ENCODE measurements at regions not wholly inside any gene's neighbourhood (a gene's known extent, or its start where the extent isn't known, plus 50 kb on each side); places are given as distances from the start of the nearest gene placed in this dataset.
A peak's percentile ranks its signal among the peaks of the same experiment; 100 is the strongest.

DNA sequence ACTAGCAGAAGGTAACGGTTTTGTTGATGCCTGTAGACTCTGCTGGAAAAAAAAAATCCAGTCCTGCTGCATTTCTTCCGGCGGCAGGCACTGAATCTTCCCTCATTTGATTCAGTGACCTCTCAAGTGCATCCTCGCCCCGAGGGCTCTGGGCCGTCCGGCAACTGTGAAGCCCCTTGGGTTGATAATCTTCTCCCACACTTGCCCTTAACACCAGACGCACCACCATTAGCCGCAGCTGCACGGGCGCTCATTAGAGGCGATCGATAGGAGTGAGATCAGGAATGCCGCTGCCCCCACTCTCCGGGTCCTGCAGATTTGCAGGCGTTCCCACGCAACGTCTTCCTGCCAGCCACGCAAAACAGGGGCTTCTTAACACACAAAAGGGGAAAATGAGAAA lies 200.0 kb upstream of the MKI67 start:
- Histone ChIP-seq H3K18ac (ENCODE audit: low read length) (no peak overlapping the region), H3K9me3 (replicated peaks in 1 of 2; ENCODE audit: control insufficient read depth in 2 of 2, insufficient read depth in 1 of 2, low read depth in 1 of 2, low read length in 2 of 2) (peaks cover 0 to 2% of the 10 kb centered on the region in 2 donors), H3K79me1 (ENCODE audit: low read depth, low read length) (no peaks in the 10 kb centered on the region), H4K91ac (ENCODE audit: low read depth, low read length, poor library complexity) (no peak overlapping the region), H2AK5ac (ENCODE audit: low read depth, low read length) (no peak overlapping the region), H3K23ac (ENCODE audit: low read depth, low read length, poor library complexity) (no peak overlapping the region), H2AFZ (ENCODE audit: low read length) (no peak overlapping the region), H3K27ac (replicated peaks; ENCODE audit: low read length) (no peak overlapping the region), H2BK15ac (ENCODE audit: low read length) (no peak overlapping the region), H3K14ac (ENCODE audit: low read length) (no peak overlapping the region), H3K36me3 (replicated peaks in 1 of 2; ENCODE audit: control insufficient read depth in 2 of 2, insufficient read depth in 2 of 2, low read length in 2 of 2) (no peaks in the 10 kb centered on the region), H3K4ac (ENCODE audit: low read length) (no peak overlapping the region), H3K4me1 (ENCODE audit: control insufficient read depth in 2 of 2, insufficient read depth in 1 of 2, low read depth in 1 of 2, low read length in 2 of 2) (peaks cover 0 to 2% of the 10 kb centered on the region in 2 donors), H2BK5ac (ENCODE audit: low read length) (no peak overlapping the region), H2BK12ac (ENCODE audit: low read length) (no peak overlapping the region), H3K27me3 (ENCODE audit: control insufficient read depth in 3 of 3, insufficient read depth in 3 of 3, low read depth in 1 of 3, low read length in 3 of 3) (no peaks in the 10 kb centered on the region), H2BK120ac (ENCODE audit: low read depth, low read length) (no peak overlapping the region), H3K4me2 (ENCODE audit: insufficient read depth, low read length, poor library complexity, severe bottlenecking) (no peak overlapping the region), H3K4me3 (ENCODE audit: low read length in 2 of 2) (no peak overlapping the region), H4K8ac (ENCODE audit: low read depth, low read length) (no peak overlapping the region), H3K9ac (ENCODE audit: low read depth, low read length, poor library complexity) (no peak overlapping the region)
- DNase-seq (ENCODE audit: low spot score): no peak
- no CpG with 5 or more reads among the region's 19 CpGs for WGBS, 2 donors (ENCODE audit: extremely low coverage in 2 of 2, insufficient read length in 2 of 2, insufficient replicate concordance in 1 of 2)

DNA sequence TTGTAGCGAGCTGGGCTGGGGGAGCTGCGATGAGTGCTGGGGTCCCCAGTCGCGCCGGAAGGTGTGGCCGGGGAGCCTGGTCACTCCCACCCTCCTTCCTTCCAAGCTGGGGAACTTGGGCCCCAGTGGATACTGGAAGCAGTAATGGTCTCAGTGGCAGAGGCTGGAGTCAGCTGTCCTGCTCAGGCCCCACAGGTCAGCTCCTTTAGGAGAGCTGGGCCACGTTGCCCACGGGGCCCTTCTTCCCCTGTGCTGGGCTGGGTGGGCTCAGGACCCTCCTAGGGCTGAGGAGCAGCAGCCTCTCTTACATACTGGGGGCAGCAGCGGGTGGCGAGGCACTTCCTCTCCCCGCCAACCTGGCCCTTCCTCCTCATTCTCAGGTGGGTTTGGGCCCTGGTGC lies 200.6 kb upstream of the MKI67 start:
- Histone ChIP-seq H3K4me3 (ENCODE audit: low read length in 2 of 2) (no peak overlapping the region), H2BK120ac (ENCODE audit: low read depth, low read length) (no peak overlapping the region), H3K18ac (ENCODE audit: low read length) (peak overlapping the region; percentile 60), H3K4me2 (ENCODE audit: insufficient read depth, low read length, poor library complexity, severe bottlenecking) (no peak overlapping the region), H3K4ac (ENCODE audit: low read length) (no peak overlapping the region), H2AFZ (ENCODE audit: low read length) (no peak overlapping the region), H3K36me3 (replicated peaks in 1 of 2; ENCODE audit: control insufficient read depth in 2 of 2, insufficient read depth in 2 of 2, low read length in 2 of 2) (no peaks in the 10 kb centered on the region), H4K91ac (ENCODE audit: low read depth, low read length, poor library complexity) (no peak overlapping the region), H3K9ac (ENCODE audit: low read depth, low read length, poor library complexity) (peak overlapping the region; percentile 31), H3K23ac (ENCODE audit: low read depth, low read length, poor library complexity) (no peak overlapping the region), H2AK5ac (ENCODE audit: low read depth, low read length) (no peak overlapping the region), H3K4me1 (ENCODE audit: control insufficient read depth in 2 of 2, insufficient read depth in 1 of 2, low read depth in 1 of 2, low read length in 2 of 2) (peaks cover 0 to 2% of the 10 kb centered on the region in 2 donors), H4K8ac (ENCODE audit: low read depth, low read length) (no peak overlapping the region), H3K14ac (ENCODE audit: low read length) (peak overlapping the region; percentile 27), H3K9me3 (replicated peaks in 1 of 2; ENCODE audit: control insufficient read depth in 2 of 2, insufficient read depth in 1 of 2, low read depth in 1 of 2, low read length in 2 of 2) (peaks cover 0 to 2% of the 10 kb centered on the region in 2 donors), H3K79me1 (ENCODE audit: low read depth, low read length) (no peaks in the 10 kb centered on the region), H2BK12ac (ENCODE audit: low read length) (no peak overlapping the region), H2BK5ac (ENCODE audit: low read length) (no peak overlapping the region), H2BK15ac (ENCODE audit: low read length) (peak overlapping the region; percentile 52), H3K27ac (replicated peaks; ENCODE audit: low read length) (no peak overlapping the region), H3K27me3 (ENCODE audit: control insufficient read depth in 3 of 3, insufficient read depth in 3 of 3, low read depth in 1 of 3, low read length in 3 of 3) (no peaks in the 10 kb centered on the region)
- no peak for DNase-seq (ENCODE audit: low spot score)
- no CpG with 5 or more reads among the region's 11 CpGs for WGBS, 2 donors (ENCODE audit: extremely low coverage in 2 of 2, insufficient read length in 2 of 2, insufficient replicate concordance in 1 of 2)

- no peak overlapping the region for H3K14ac ChIP-seq (ENCODE audit: low read length)
- H3K9ac ChIP-seq (ENCODE audit: low read depth, low read length, poor library complexity): no peak overlapping the region
- no peaks in the 10 kb centered on the region for H3K36me3 ChIP-seq (replicated peaks in 1 of 2; ENCODE audit: control insufficient read depth in 2 of 2, insufficient read depth in 2 of 2, low read length in 2 of 2)
These were observed 210.2 kb upstream of the MKI67 start for GRCh38 chr10:128336401-128336800.

DNA sequence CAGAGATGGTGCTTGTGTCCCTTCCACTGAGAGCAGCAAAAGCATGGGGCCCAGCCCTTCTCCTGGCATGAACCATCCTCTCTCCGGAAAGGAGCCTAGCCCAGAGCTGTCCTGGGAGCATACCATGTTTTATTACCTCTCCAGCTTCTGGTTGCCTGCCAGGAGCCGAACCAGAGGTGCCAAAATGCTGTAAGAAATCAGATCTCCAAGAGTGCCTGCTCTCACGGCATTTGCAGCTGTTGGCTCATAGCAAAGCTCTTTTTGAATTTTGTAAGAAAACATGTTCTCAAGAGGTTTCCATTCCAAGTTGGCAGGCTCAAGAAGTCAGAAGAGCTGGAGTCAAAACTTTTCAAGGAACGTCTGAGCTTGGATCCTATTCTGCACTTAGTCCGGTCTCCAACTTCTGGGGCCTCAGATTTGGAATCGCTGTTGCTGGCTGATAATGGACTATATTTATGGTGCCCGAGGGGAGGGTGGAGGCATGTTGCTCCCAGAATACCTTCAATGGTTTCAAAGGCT lies 211.7 kb upstream of the MKI67 start:
- Histone ChIP-seq H3K79me1 (ENCODE audit: low read depth, low read length) (no peaks in the 10 kb centered on the region), H3K27ac (replicated peaks; ENCODE audit: low read length) (no peak overlapping the region), H3K14ac (ENCODE audit: low read length) (no peak overlapping the region), H3K27me3 (ENCODE audit: control insufficient read depth in 3 of 3, insufficient read depth in 3 of 3, low read depth in 1 of 3, low read length in 3 of 3) (peaks cover 0 to 2% (median 0%) of the 10 kb centered on the region in 3 experiments), H2BK15ac (ENCODE audit: low read length) (no peak overlapping the region), H2BK120ac (ENCODE audit: low read depth, low read length) (no peak overlapping the region), H3K9me3 (replicated peaks in 1 of 2; ENCODE audit: control insufficient read depth in 2 of 2, insufficient read depth in 1 of 2, low read depth in 1 of 2, low read length in 2 of 2) (no peaks in the 10 kb centered on the region), H3K4me1 (ENCODE audit: control insufficient read depth in 2 of 2, insufficient read depth in 1 of 2, low read depth in 1 of 2, low read length in 2 of 2) (no peaks in the 10 kb centered on the region), H3K23ac (ENCODE audit: low read depth, low read length, poor library complexity) (no peak overlapping the region), H4K91ac (ENCODE audit: low read depth, low read length, poor library complexity) (no peak overlapping the region), H2BK5ac (ENCODE audit: low read length) (no peak overlapping the region), H2BK12ac (ENCODE audit: low read length) (no peak overlapping the region), H2AK5ac (ENCODE audit: low read depth, low read length) (no peak overlapping the region), H3K18ac (ENCODE audit: low read length) (peak overlapping the region; percentile 52), H3K9ac (ENCODE audit: low read depth, low read length, poor library complexity) (no peak overlapping the region), H3K4me3 (ENCODE audit: low read length in 2 of 2) (no peak overlapping the region), H3K4ac (ENCODE audit: low read length) (peak overlapping the region; percentile 32), H2AFZ (ENCODE audit: low read length) (no peak overlapping the region), H4K8ac (ENCODE audit: low read depth, low read length) (no peak overlapping the region), H3K4me2 (ENCODE audit: insufficient read depth, low read length, poor library complexity, severe bottlenecking) (no peak overlapping the region), H3K36me3 (replicated peaks in 1 of 2; ENCODE audit: control insufficient read depth in 2 of 2, insufficient read depth in 2 of 2, low read length in 2 of 2) (no peaks in the 10 kb centered on the region)
- DNase-seq (ENCODE audit: low spot score): no peak
- no CpG with 5 or more reads among the region's 7 CpGs for WGBS, 2 donors (ENCODE audit: extremely low coverage in 2 of 2, insufficient read length in 2 of 2, insufficient replicate concordance in 1 of 2)

More at GRCh38 chr10:128336401-128336800, 210.2 kb upstream of the MKI67 start:
- no CpG with 5 or more reads among the region's 6 CpGs for WGBS, 2 donors (ENCODE audit: extremely low coverage in 2 of 2, insufficient read length in 2 of 2, insufficient replicate concordance in 1 of 2)
- Histone ChIP-seq H3K4me2 (ENCODE audit: insufficient read depth, low read length, poor library complexity, severe bottlenecking) (no peak overlapping the region), H3K4me3 (ENCODE audit: low read length in 2 of 2) (no peak overlapping the region), H4K91ac (ENCODE audit: low read depth, low read length, poor library complexity) (no peak overlapping the region), H2BK12ac (ENCODE audit: low read length) (no peak overlapping the region), H2BK120ac (ENCODE audit: low read depth, low read length) (no peak overlapping the region), H3K9me3 (replicated peaks in 1 of 2; ENCODE audit: control insufficient read depth in 2 of 2, insufficient read depth in 1 of 2, low read depth in 1 of 2, low read length in 2 of 2) (no peaks in the 10 kb centered on the region), H3K23ac (ENCODE audit: low read depth, low read length, poor library complexity) (no peak overlapping the region), H4K8ac (ENCODE audit: low read depth, low read length) (no peak overlapping the region), H2AK5ac (ENCODE audit: low read depth, low read length) (no peak overlapping the region), H3K4ac (ENCODE audit: low read length) (no peak overlapping the region), H2AFZ (ENCODE audit: low read length) (no peak overlapping the region), H3K79me1 (ENCODE audit: low read depth, low read length) (no peaks in the 10 kb centered on the region), H2BK5ac (ENCODE audit: low read length) (no peak overlapping the region), H3K18ac (ENCODE audit: low read length) (no peak overlapping the region), H3K4me1 (ENCODE audit: control insufficient read depth in 2 of 2, insufficient read depth in 1 of 2, low read depth in 1 of 2, low read length in 2 of 2) (no peaks in the 10 kb centered on the region), H2BK15ac (ENCODE audit: low read length) (no peak overlapping the region), H3K27me3 (ENCODE audit: control insufficient read depth in 3 of 3, insufficient read depth in 3 of 3, low read depth in 1 of 3, low read length in 3 of 3) (no peaks in the 10 kb centered on the region), H3K27ac (replicated peaks; ENCODE audit: low read length) (no peak overlapping the region)
- no peak for DNase-seq (ENCODE audit: low spot score)

All from neuronal stem cell (in vitro differentiated cells).